ENCODE measurements at regions not wholly inside any gene's neighbourhood (a gene's known extent, or its start where the extent isn't known, plus 50 kb on each side); places are given as distances from the start of the nearest gene placed in this dataset.
"Not testable (repeated sequence)": the region's sequence is repeated elsewhere in the genome, so short reads cannot be mapped to it uniquely, and the experiment has no call there.

DNA sequence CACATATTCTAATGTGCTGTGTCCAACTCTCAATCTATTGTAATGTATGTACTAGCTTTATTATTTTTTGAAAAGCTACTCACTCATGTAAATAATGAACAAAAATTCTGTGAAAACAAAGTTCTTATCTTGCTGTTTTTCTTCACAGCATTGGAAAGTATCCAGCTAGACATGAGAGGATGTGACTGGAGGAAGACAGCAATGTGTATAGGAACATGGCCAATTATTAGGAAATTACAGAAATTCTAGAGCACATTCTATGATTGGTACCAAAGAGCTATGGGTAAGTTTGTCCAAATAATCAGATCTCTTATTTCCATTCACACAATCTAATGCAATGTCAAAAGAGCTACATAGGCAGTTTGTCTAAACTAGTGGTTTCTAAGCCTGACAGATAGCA lies 1100.2 kb downstream of the FSCB start:
- DNase-seq: no peak

DNA sequence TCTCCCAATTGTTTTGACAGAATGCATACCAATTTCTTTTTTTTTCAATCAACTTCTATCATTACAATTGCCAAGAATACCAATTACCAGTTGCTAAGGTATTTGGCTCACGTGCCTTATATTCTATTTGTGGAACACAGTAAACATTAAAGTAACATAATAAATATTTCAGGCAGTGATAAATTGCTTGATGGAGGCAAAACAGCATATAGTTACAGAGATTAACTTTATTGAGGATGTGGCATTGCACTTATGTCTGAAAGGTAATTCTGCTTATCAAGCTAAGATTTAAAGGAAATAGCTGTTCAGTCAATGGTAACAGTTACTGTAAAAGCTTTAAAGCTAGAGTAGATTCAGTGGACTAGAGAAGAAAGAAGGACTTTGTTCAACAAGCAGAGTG lies 1107.8 kb downstream of the FSCB start:
- DNase-seq: no peak

DNA sequence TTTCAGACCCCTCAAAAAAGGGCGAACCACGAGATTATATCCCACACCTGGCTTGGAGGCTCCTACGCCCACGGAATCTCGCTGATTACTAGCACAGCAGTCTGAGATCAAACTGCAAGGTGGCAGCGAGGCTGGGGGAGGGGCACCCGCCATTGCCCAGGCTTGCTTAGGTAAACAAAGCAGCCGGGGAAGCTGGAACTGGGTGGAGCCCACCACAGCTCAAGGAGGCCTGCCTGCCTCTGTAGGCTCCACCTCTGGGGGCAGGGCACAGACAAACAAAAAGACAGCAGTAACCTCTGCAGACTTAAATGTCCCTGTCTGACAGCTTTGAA lies 1136.6 kb downstream of the FSCB start:
- not testable (repeated sequence) for DNase-seq

DNA sequence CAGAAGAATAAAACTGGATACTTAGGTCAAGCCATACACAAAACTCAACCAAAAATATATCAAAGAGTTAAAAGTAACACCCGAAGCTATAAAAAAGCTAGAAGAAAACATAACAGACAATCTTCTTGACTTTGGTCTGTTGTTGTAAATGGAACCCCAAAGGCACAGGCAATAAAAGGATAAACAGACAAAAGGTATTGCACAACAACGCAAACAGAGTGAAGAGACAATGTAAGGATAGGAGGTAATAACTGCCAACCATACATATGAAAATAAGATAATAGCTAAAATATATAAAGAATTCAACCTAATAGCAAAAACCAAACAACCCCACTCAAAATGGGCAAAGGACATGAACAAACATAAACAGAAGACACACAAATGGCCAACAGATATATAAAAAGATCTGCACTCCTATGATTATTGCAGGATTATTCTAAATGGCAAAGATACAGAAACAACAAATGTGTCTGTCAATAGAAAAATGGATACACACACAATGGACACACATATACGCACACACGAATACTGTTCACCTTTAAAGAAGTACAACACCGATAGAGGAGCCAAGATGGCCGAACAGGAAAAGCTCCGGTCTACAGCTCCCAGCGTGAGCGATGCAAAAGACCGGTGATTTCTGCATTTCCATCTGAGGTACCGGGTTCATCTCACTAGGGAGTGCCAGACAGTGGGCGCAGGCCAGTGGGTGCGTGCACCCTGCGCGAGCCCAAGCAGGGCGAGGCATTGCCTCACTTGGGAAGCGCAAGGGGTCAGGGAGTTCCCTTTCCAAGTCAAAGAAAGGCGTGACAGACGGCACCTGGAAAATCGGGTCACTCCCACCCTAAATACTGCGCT lies 1137.1 kb downstream of the FSCB start:
- no peak for DNase-seq

DNA sequence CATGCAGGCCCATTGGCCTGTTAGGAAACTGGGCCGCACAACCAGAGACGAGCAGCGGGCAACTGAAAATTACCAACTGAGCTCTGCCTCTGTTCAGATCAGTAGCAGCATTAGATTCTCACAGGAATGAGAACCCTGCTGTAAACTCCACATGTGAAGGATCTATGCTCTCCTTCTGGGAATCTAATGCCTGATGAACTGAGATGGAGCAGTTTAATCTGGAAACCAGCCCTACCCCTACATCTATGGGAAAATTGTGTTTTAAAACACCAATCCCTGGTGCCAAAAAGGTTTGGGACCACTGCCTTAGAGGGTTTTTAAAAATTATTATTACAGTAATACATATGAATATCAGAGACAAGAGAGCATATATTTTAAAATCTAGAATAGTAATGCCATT lies 1144.5 kb downstream of the FSCB start:
- DNase-seq: no peak

DNA sequence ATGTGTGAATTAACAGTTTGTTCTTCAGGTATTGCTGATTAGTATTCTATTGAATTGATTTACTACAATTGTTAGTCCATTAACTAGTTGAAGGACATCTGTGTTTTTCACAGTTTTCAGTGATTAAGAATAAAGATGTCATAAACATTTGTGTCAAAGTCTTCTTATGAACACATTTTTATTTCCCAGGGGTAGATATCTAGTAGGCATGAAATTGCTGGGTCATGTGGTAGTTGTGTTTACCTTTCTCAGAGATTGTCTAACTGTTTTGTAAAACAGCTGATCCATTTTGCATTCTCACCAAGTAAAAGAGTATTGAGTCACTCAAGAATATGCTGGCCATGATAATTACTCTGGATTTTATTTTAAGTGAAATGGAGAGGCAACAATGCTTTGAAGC lies 1145.3 kb downstream of the FSCB start:
- no peak for DNase-seq

DNA sequence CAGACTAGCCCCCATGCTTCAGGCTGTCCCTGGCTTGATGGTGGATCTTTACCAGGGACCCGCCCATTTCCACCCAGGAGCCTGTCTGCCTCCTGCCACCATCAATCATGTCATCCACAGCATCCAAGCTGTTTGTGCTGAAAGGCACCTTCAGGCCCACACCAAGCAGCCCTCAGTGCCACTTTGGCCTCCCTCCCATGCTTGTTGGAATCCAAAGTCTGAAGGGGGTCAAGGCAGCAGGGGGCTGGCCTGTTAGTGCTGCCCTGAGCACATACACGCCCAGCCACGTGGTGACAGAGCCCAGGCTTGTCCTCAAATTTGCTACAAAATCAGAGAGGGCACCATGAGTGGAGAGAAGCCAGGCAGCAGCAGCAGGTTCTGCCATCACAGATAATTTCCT lies 1146.8 kb downstream of the FSCB start:
- DNase-seq: no peak

DNA sequence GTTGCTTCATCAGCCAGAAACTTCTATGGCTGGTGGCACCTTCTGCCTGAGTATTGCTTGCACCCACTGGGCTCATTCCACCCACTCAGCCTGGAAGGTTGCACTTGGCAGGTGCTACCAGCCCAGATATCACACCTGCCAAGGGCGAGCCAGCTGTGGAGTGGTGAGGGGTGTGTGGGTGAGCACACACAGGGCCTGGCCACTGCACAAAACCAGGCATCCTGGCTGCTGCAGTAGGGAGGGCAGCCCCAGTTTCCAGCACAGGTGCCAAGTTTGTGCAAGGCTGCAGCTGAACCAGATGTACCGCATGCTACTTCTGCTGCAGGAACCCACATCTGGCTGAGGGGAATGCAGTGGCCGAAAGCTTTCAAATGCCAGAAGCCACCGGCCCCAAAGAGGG lies 1147.8 kb downstream of the FSCB start:
- no peak for DNase-seq

DNA sequence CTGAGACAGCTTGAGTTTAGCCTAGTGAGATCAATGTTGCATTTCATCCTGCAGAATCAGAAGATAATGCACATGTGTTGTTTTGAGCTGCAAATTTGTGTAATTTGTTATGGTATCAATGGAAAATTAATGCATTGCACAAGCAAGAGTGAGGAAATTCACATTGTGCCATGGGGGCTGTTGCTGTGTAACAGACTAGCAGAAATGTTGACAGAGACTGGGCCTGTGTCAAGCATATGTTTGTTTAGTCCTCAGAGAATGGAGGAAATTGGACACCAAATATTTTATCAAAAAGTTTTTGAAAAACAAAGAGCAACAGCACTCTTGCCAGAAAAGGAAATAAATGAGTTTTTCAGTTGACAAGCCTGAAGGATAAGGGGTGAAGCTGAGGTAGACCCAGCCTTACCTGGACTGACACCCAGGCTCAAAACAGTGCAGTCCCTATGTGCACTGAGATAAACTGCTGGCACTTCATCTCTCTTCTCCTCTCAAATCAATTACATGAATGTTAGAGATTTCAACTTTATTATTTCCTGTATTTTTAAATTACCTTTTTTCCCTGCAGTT lies 1150.0 kb downstream of the FSCB start:
- no peak for DNase-seq

DNA sequence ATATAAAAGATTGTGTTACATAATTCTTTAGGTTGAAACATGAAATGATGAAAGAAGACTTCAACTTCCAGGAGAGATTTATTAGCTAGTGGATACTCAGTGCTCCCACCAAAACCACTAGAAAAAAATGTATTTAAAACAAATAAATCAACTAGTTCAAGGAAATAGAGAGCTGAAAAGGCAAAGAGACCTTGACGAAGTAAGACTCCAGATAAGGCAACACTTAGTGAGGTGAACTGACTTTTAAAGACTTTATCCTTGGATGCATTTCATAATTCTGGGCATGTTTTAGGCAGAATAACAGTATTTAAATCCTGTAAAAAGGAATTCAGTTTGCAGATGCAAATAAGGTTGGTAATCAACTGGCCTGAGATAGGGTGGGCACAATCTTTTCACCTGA lies 1150.7 kb downstream of the FSCB start:
- no peak for DNase-seq

DNA sequence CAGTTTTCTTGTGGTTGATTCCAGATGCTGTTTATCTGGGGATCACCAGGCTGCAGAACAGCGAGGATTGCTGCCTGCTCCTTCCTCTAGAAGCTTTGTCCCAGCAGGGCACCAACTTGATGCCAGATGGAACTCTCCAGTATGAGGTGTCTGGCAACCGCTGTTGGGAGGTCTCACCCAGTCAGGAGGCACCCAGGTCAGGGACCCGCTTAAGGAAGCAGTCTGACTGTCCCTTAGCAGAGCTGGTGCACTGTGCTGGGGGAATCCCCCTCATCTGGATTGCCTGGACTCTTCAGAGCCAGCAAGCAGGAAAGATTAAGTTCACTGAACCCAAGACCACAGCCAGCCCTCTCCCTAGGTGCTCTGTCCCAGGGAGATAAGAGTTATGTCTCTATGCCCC lies 1165.2 kb downstream of the FSCB start:
- DNase-seq: no peak

DNA sequence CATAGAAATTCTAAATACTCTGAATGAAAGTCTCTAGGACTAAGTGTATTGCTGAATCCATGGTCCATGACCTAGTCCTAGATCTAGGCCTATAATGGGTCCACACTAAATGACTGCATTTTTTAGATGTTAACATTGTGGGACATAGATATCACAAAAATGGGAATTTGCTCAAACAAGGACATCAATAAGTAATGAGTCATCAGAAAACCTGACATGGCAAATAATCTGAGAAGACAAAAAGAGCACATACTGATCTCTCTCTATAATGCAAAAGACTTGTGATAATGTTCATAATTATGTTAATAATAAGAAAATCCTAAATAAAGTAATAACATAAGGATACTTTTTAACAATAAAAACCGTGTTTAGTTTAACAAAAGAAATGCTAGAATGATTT lies 1168.4 kb downstream of the FSCB start:
- no peak for DNase-seq

DNA sequence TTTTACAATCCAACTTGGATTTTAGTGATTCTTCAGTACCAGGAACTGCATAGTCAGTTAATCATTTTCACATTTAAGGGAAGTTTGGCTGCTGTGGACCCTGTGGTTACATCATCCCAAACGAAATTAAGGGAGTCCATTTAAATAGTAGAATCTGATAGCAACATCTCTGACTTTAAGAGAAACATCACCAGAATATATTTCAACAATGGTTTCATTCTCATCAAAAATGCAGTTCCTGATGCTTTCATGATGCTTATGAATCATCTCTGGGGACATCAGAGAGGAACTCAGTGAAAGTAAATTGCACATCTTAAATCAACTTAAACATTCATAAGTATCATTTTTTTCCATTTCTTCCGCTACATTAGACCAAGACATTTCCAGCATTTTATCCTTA lies 1170.7 kb downstream of the FSCB start:
- DNase-seq: no peak

DNA sequence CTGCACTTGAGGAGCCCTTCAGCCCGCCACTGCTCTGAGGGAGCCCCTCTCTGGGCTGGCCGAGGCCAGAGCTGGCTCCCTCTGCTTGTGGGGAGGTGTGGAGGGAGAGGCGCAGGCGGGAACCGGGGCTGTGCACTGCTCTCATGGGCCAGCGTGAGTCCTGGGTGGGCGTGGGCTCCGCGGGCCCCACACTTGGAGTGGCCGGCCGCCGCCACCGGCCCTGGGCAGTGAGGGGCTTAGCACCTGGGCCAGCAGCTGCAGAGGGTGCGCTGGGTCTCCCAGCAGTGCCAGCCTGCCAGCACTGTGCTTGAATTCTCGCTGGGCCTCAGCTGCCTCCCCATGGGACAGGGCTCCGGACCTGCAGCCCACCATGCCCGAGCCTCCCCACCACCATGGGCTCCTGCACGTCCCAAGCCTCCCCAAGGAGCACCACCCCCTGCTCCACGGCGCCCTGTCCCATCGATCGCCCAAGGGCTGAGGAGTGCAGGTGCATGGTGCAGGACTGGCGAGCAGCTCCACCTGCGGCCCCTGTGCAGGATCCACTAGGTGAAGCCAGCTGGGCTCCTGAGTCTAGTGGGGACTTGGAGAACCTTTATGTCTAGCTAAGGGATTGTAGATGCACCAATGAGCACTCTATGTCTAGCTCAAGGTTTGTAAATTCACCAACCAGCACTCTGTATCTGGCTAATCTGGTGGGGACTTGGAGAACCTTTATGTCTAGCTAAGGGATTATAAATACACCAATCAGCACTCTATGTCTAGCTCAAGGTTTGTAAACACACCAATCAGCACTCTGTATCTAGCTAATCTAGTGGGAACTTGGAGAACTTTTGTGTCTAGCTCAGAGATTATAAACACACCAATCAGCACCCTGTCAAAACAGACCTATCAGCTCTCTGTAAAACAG lies 1180.3 kb downstream of the FSCB start:
- not testable (repeated sequence) for DNase-seq

DNA sequence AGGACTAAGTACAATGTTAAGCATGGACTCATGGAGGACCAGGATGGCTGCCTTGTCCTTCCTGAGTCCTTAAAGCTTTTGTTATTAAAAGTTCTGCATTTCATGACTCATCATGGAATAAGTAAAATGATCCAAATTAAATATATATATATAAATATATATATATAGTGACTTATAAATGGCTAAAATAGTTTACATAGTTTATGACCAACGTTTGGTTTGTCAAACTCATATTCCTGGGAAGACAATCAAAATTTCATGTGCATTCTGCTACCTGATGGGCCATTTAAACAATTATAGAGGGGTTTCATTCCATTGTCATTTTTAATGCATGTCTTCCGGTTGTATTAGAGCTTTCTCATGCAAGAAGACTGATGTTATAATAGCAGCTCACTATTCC lies 1190.7 kb downstream of the FSCB start:
- no peak for DNase-seq

DNA sequence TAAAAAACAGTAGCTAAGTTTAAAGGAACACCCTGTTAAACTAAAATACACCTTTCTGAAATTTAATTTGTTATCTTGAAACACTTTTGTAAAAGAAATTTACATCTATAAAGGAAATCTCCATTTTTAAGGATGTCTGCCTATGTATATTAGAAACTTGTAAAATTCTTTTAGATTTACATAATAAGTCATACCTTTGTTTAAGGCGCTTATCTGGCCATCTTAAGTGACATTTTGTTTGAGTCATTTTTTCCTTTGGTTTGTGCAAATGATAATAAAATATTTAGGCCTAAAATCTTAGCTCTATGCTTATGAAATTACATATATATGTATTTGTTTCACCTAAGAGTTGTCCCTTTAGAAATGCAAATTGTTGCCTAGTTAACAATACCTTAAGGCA lies 1193.4 kb downstream of the FSCB start:
- DNase-seq: no peak

DNA sequence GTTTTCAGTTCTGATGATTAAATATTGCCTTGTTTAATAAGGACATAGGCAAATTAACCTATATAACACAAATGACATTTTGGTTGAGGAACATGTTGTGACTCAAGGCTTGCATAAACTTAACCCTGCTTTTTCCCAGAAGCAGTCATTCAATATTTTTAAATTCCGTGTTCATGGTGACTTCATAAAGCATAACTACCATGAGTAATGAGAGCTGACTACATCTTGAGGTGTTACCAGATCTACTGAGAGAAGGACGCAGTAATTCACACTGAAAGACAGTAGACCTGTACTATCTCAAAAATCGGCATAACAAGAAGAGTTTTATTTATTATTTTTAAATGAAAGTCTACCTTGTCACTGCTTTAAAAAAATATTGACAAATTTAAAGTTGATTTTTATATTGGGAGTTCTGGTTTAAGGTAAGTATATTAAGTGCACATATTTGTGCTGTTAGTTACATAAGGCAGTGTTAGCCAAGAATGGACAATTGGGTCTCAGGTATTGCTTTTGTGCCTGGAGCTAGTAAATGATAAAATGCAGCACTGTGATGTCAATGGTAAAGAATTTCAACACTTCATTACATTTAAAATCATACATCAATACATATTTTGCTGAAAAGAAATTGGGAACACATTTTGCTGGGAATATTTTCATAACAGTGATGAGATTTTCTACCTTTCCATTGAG lies 1198.5 kb downstream of the FSCB start:
- no peak for DNase-seq

DNA sequence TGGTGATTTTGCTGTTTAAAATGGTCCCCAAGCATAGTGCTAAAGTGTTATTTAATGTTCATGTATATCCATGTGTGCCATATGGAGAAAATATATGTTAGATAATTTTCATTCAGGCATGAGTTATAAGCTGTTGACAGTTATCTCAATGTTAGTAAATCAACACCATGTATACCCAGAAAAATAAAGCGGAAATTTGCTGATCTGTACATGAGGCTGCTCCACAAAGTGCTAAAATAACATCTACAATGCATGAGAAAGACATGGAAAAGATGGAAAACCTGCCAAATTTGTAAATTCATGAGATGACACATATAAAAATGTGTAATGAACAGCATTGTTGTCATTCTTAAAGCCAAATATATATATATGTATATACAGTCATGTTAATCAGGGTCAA lies 1199.2 kb downstream of the FSCB start:
- DNase-seq: no peak

DNA sequence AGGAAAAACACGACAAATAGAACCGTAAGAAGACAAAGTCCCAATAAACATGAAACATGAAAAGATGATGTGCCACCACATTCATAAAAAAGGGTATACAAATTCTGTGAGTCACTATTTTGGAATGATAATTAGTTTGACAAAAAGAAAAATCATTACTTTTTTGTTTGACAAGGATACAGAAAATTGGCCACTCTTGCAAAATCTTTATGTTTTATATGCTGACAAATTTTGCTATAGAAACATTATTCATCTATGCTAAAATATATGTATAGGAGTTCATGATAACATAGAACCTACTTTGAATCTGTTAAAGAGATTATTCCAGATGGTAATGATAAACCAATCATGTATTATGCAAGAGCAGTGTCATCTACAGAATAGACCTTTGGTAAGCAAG lies 1201.0 kb downstream of the FSCB start:
- DNase-seq: no peak

DNA sequence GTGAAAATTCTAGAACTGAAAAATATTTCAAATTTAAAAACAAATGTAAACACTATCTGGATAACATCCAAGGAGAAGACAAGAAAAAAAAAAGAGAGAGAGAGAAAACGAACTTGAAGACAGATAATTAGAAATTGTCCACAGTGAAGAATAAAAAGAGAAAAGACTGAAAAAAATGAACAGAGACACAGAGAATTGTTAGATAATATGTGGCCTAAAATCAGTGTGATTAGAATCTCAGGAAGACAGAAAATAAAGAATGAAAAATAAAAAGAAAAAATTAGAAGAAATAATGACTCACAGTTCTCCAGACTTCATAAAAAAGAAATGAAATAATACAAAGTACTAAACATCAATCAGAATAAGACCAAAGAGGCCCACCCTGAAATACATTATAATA lies 1209.3 kb downstream of the FSCB start:
- DNase-seq: no peak

DNA sequence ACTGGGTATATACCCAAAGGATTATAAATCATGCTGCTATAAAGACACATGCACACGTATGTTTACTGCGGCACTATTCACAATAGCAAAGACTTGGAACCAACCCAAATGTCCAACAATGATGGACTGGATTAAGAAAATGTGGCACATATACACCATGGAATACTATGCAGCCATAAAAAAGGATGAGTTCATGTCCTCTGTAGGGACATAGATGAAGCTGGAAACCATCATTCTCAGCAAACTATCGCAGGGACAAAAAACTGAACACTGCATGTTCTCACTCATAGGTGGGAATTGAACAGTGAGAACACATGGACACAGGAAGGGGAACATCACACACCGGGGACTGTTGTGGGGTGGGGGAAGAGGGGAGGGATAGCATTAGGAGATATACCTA lies 1211.0 kb downstream of the FSCB start:
- DNase-seq: not testable (repeated sequence)

DNA sequence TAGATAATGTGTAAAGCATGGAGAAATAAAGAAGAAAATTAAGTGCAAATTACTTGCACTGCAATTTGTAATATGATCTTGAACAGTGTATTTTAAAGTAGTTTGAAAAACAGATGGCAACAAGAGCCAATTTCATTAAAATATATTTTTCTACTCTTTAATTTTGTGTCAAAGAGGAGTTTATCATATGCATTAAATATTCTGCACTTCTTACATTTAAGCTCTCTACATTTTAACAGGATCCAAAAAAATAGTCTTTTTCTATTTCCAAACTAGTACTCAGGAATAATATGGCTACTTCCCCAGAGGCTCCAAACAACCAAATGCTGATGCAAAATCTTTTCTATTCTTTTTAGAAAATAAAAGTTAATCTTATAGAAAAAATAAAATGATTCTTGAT lies 1221.5 kb downstream of the FSCB start:
- no peak for DNase-seq

DNA sequence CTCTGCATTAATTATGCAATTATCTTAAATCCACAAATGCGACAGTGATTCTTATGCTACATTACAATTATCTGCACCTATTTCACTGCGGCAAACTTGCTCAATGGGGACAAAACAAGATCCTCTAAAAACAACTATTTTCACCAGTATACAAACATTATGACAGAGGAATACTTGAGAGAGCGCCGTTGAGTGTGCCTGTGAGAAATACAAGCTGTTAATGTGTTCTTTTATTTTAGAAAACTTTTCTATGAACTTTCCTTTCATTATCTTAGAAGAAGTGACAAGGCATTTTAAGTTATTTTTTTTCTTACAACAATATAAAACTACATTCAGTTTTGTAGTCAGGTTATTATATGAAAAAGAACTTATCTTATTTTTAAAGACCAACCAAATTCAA lies 1247.0 kb downstream of the FSCB start:
- DNase-seq: no peak
